ENCODE measurements at regions not wholly inside any gene's neighbourhood (a gene's known extent, or its start where the extent isn't known, plus 50 kb on each side); places are given as distances from the start of the nearest gene placed in this dataset.

DNA sequence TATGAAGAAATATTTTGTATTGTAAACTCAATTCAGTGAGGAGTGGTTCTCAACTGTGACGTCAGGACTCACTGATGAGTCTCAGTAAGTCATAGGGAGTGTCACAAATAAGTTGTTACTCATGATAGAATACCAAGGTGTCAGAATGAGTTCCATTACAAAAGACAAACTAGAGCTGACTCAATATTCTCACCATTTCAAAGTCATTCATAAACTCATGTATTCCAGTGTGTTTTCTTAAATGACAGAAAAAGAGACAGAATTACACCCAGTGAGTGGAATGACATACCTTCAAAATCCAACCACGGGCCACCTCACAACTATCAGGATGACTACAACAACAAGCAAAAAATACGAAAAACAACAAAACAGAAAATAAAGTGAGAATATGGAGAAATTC, 321.5 kb downstream of the ENC1 start:
- TF ChIP-seq CTCF (IDR thresholded peaks at IDR 0.05; ENCODE audit: borderline replicate concordance, extremely low read depth, low read length, poor library complexity, severe bottlenecking): no peak
- TF ChIP-seq EZH2 (IDR thresholded peaks at IDR 0.05; ENCODE audit: borderline replicate concordance, low read depth, low read length, severe bottlenecking): no peak
- DNase-seq: no peak

DNA sequence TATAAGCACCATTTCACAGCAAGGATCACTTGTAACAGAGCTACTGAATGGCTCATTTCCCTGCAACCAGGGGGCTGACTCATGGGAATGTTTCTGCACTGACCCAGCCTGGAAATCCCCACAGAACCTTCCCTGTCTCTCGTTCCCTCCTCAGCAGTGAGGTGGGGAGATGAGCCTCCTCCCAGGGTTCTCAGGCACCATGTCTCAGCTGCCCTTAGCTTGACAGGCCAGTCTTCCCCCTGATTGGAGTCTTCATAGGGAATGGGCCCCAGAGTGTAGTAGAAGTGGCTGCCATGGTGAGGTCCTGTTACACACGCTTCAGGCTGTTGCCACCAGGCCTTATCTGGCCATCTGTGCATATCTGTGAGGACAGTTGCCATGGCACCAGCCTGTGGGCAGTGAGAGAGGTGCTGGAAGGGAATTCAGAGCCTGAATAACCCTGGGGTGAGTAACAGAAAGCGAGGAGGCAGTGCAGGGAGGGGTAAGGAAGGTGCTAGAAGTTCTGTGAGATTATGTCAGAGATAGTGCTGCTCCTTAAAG, 324.4 kb downstream of the ENC1 start:
- TF ChIP-seq CTCF (IDR thresholded peaks at IDR 0.05; ENCODE audit: borderline replicate concordance, extremely low read depth, low read length, poor library complexity, severe bottlenecking) (no peak), EZH2 (IDR thresholded peaks at IDR 0.05; ENCODE audit: borderline replicate concordance, low read depth, low read length, severe bottlenecking) (no peak)
- Histone ChIP-seq H4K20me1 (ENCODE audit: insufficient read depth, low read length) (no peaks in the 10 kb centered on the region), H2AFZ (ENCODE audit: low read depth, low read length) (no peak overlapping the region), H3K4me2 (ENCODE audit: insufficient read depth, low read length) (no peak overlapping the region), H3K4me1 (ENCODE audit: insufficient read depth, low read length) (no peaks in the 10 kb centered on the region), H3K27me3 (ENCODE audit: insufficient read depth, low read length, poor library complexity) (no peaks in the 10 kb centered on the region), H3K79me2 (ENCODE audit: insufficient read depth, low read length) (no peaks in the 10 kb centered on the region), H3K27ac (ENCODE audit: low read length) (no peak overlapping the region), H3K4me3 (ENCODE audit: low read depth in 1 of 2, low read length in 2 of 2) (no peak overlapping the region), H3K9ac (ENCODE audit: low read depth, low read length) (no peak overlapping the region), H3K9me3 (ENCODE audit: insufficient read depth, low read length, severe bottlenecking) (no peaks in the 10 kb centered on the region), H3K36me3 (ENCODE audit: insufficient read depth, low read length) (no peaks in the 10 kb centered on the region)
- no peak for DNase-seq
- no peak for ATAC-seq (ENCODE audit: insufficient read depth, low read depth)

More for the DNA sequence above, 321.5 kb downstream of the ENC1 start:
- no peaks in the 10 kb centered on the region for H4K20me1 ChIP-seq (ENCODE audit: insufficient read depth, low read length)
- no peaks in the 10 kb centered on the region for H3K27me3 ChIP-seq (ENCODE audit: insufficient read depth, low read length, poor library complexity)
- no peaks in the 10 kb centered on the region for H3K36me3 ChIP-seq (ENCODE audit: insufficient read depth, low read length)
- H2AFZ ChIP-seq (ENCODE audit: low read depth, low read length): no peak overlapping the region
- no peak overlapping the region for H3K4me3 ChIP-seq (ENCODE audit: low read depth in 1 of 2, low read length in 2 of 2)
- no peaks in the 10 kb centered on the region for H3K79me2 ChIP-seq (ENCODE audit: insufficient read depth, low read length)
- H3K4me2 ChIP-seq (ENCODE audit: insufficient read depth, low read length): no peak overlapping the region
- H3K27ac ChIP-seq (ENCODE audit: low read length): no peak overlapping the region
- H3K9ac ChIP-seq (ENCODE audit: low read depth, low read length): no peak overlapping the region
- H3K9me3 ChIP-seq (ENCODE audit: insufficient read depth, low read length, severe bottlenecking): no peaks in the 10 kb centered on the region
- H3K4me1 ChIP-seq (ENCODE audit: insufficient read depth, low read length): no peaks in the 10 kb centered on the region
- ATAC-seq (ENCODE audit: insufficient read depth, low read depth): no peak

DNA sequence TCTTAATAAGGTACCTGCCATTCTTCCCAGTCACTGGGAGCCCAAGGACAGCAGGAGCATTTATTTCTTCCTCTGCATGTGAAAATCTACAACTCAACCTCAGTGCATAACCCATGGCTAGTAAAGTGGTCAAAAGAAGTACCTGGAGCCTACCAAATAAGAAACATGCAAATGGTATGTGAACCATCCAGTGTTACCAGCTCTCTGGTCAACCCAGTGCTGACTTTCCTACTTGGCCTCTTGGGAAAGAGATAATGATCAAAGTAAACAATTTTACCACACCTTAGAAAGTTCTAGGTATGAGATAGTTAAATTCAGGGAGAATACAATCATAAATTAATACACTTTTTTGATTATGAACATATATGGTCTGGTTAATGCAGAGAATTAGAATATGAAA, 325.6 kb downstream of the ENC1 start:
- Histone ChIP-seq H3K9me3 (ENCODE audit: insufficient read depth, low read length, severe bottlenecking) (no peaks in the 10 kb centered on the region), H3K9ac (ENCODE audit: low read depth, low read length) (no peak overlapping the region), H3K4me2 (ENCODE audit: insufficient read depth, low read length) (no peak overlapping the region), H3K36me3 (ENCODE audit: insufficient read depth, low read length) (no peaks in the 10 kb centered on the region), H4K20me1 (ENCODE audit: insufficient read depth, low read length) (no peaks in the 10 kb centered on the region), H2AFZ (ENCODE audit: low read depth, low read length) (no peak overlapping the region), H3K27me3 (ENCODE audit: insufficient read depth, low read length, poor library complexity) (no peaks in the 10 kb centered on the region), H3K79me2 (ENCODE audit: insufficient read depth, low read length) (no peaks in the 10 kb centered on the region), H3K27ac (ENCODE audit: low read length) (no peak overlapping the region), H3K4me3 (ENCODE audit: low read depth in 1 of 2, low read length in 2 of 2) (no peak overlapping the region), H3K4me1 (ENCODE audit: insufficient read depth, low read length) (no peaks in the 10 kb centered on the region)
- ATAC-seq (ENCODE audit: insufficient read depth, low read depth) (no peak), DNase-seq (no peak)
- TF ChIP-seq EZH2 (IDR thresholded peaks at IDR 0.05; ENCODE audit: borderline replicate concordance, low read depth, low read length, severe bottlenecking) (no peak), CTCF (IDR thresholded peaks at IDR 0.05; ENCODE audit: borderline replicate concordance, extremely low read depth, low read length, poor library complexity, severe bottlenecking) (no peak)

GRCh38 chr5:74313896-74314295, 326.6 kb downstream of the ENC1 start:
- Histone ChIP-seq H3K4me3 (ENCODE audit: low read depth in 1 of 2, low read length in 2 of 2) (no peak overlapping the region), H3K36me3 (ENCODE audit: insufficient read depth, low read length) (no peaks in the 10 kb centered on the region), H3K79me2 (ENCODE audit: insufficient read depth, low read length) (no peaks in the 10 kb centered on the region), H3K9ac (ENCODE audit: low read depth, low read length) (no peak overlapping the region), H3K4me2 (ENCODE audit: insufficient read depth, low read length) (no peak overlapping the region), H2AFZ (ENCODE audit: low read depth, low read length) (no peak overlapping the region), H4K20me1 (ENCODE audit: insufficient read depth, low read length) (no peaks in the 10 kb centered on the region), H3K4me1 (ENCODE audit: insufficient read depth, low read length) (no peaks in the 10 kb centered on the region), H3K9me3 (ENCODE audit: insufficient read depth, low read length, severe bottlenecking) (no peaks in the 10 kb centered on the region), H3K27me3 (ENCODE audit: insufficient read depth, low read length, poor library complexity) (no peaks in the 10 kb centered on the region), H3K27ac (ENCODE audit: low read length) (no peak overlapping the region)
- ATAC-seq (ENCODE audit: insufficient read depth, low read depth) (no peak), DNase-seq (no peak)
- TF ChIP-seq EZH2 (IDR thresholded peaks at IDR 0.05; ENCODE audit: borderline replicate concordance, low read depth, low read length, severe bottlenecking): no peak
- no peak for TF ChIP-seq CTCF (IDR thresholded peaks at IDR 0.05; ENCODE audit: borderline replicate concordance, extremely low read depth, low read length, poor library complexity, severe bottlenecking)
